ENCODE measurements at regions not wholly inside any gene's neighbourhood (a gene's known extent, or its start where the extent isn't known, plus 50 kb on each side); places are given as distances from the start of the nearest gene placed in this dataset.

- Histone ChIP-seq H4K8ac (replicated peaks; ENCODE audit: insufficient read length, low read depth, low read length) (no peak overlapping the region), H3K4me1 (ENCODE audit: insufficient read depth, low read length) (no peaks in the 10 kb centered on the region), H3K56ac (ENCODE audit: insufficient read length, low read depth, low read length) (no peak overlapping the region), H3K23ac (ENCODE audit: insufficient read length, low read depth, low read length) (no peak overlapping the region), H2AFZ (ENCODE audit: low read length) (no peak overlapping the region), H3K14ac (ENCODE audit: insufficient read depth, low read length) (no peak overlapping the region), H3K9me3 (ENCODE audit: control insufficient read depth, low read depth, low read length) (no peaks in the 10 kb centered on the region), H3T11ph (ENCODE audit: low read length) (no peak overlapping the region), H4K91ac (ENCODE audit: insufficient read length, low read depth, low read length) (no peak overlapping the region), H2AK5ac (ENCODE audit: insufficient read length, low read length) (no peak overlapping the region), H2BK20ac (ENCODE audit: low read depth, low read length, poor library complexity, severe bottlenecking) (no peak overlapping the region), H2BK12ac (ENCODE audit: insufficient read length, low read depth, low read length) (no peak overlapping the region), H2BK120ac (ENCODE audit: low read depth, low read length, poor library complexity, severe bottlenecking) (no peak overlapping the region), H3K27me3 (ENCODE audit: insufficient read depth, low read length) (no peaks in the 10 kb centered on the region), H3K4me2 (ENCODE audit: insufficient read depth, insufficient read length, low read length) (no peak overlapping the region), H2BK5ac (ENCODE audit: insufficient read length, low read length) (no peak overlapping the region), H3K4ac (ENCODE audit: low read depth, low read length) (no peak overlapping the region), H2BK15ac (ENCODE audit: low read depth, low read length) (no peak overlapping the region), H3K79me2 (ENCODE audit: insufficient read depth, low read length) (no peaks in the 10 kb centered on the region), H3K18ac (ENCODE audit: insufficient read length, low read depth, low read length) (no peak overlapping the region), H3K23me2 (ENCODE audit: insufficient read length, low read depth, low read length, poor library complexity, severe bottlenecking) (no peaks in the 10 kb centered on the region), H3K9ac (ENCODE audit: extremely low read depth, insufficient read length, low read length) (no peak overlapping the region), H3K27ac (ENCODE audit: insufficient read length, low read depth, low read length) (no peak overlapping the region), H4K5ac (ENCODE audit: insufficient read length, low read depth, low read length) (no peak overlapping the region), H4K20me1 (ENCODE audit: control insufficient read depth, insufficient read depth, insufficient read length) (no peaks in the 10 kb centered on the region), H3K79me1 (ENCODE audit: insufficient read depth, low read depth, low read length, poor library complexity, severe bottlenecking) (no peaks in the 10 kb centered on the region)
- no peaks in the 10 kb centered on the region for H3K36me3 Mint-ChIP-seq (ENCODE audit: insufficient read depth in 1 of 3, low read depth in 3 of 3)
- no peak overlapping the region for H3K4me3 Mint-ChIP-seq
- H3K27ac Mint-ChIP-seq: no peak overlapping the region
- no peak for DNase-seq
- peaks cover 31% of the 10 kb centered on the region for H3K27me3 Mint-ChIP-seq (ENCODE audit: low read depth)
- peaks cover 0 to 3% of the 10 kb centered on the region in 2 experiments; a peak in 2 of 4 replicates for H3K4me1 Mint-ChIP-seq
- WGBS (ENCODE audit: extremely low coverage, insufficient read length, low lambda C conversion rate): no CpG with 5 or more reads among the region's 3 CpGs
- no peaks in the 10 kb centered on the region for H3K9me3 Mint-ChIP-seq
- no peak for TF ChIP-seq CTCF (conservative IDR thresholded peaks at IDR 0.05)
Measured at GRCh38 chr14:88967299-88967698, 142.8 kb downstream of the TTC8 start.
